ENCODE measurements at regions not wholly inside any gene's neighbourhood (a gene's known extent, or its start where the extent isn't known, plus 50 kb on each side); places are given as distances from the start of the nearest gene placed in this dataset.

DNA sequence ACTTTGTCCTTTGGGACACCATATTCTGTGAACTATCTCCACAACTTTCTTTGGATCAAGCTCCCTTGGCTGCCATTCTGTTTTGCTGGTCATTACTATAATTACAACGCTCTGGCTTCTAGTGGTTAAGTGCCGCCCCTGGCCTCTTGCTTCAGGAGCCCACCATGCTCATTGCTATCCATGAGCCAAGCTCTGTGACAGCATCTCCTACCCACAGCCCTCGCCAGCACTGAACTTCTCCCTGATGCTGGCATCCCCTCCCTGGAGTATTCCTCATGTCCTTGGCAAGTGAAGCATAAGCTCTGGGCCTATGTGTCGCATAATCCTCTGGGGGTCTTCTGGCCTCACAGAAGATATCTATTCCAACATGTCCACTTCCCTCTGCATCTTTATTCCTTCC, 60.6 kb upstream of the DHX40 start:
- H3K79me2 ChIP-seq (ENCODE audit: low read length): no peaks in the 10 kb centered on the region
- H4K20me1 ChIP-seq (ENCODE audit: insufficient read depth, low read length): no peaks in the 10 kb centered on the region
- no peaks in the 10 kb centered on the region for H3K4me1 ChIP-seq (ENCODE audit: low read length)
- no peaks in the 10 kb centered on the region for H3K9me3 ChIP-seq (replicated peaks; ENCODE audit: insufficient read depth, low read length)
- no peaks in the 10 kb centered on the region for H3F3A ChIP-seq (ENCODE audit: insufficient read depth, low read length)
- TF ChIP-seq EZH2phosphoT487 (IDR thresholded peaks at IDR 0.05; ENCODE audit: low read length) (no peak), CTCF (IDR thresholded peaks at IDR 0.05; ENCODE audit: low read length) (no peak), EZH2 (optimal IDR thresholded peaks at IDR 0.05; ENCODE audit: low read depth, low read length) (no peak)
- no peak for DNase-seq
- no peak overlapping the region for H3K4me3 ChIP-seq (ENCODE audit: low read length)
- H2AFZ ChIP-seq (ENCODE audit: low read length): no peak overlapping the region
- no peaks in the 10 kb centered on the region for H3K9me2 ChIP-seq (replicated peaks; ENCODE audit: insufficient read depth, low read length)
- H3K4me2 ChIP-seq (ENCODE audit: low read depth, low read length): no peak overlapping the region
- H3K9ac ChIP-seq (ENCODE audit: low read length): no peak overlapping the region
- no peaks in the 10 kb centered on the region for H3K36me3 ChIP-seq (replicated peaks; ENCODE audit: insufficient read depth, low read length)
- H3K27me3 ChIP-seq (replicated peaks; ENCODE audit: insufficient read depth, low read length): no peaks in the 10 kb centered on the region
- H3K27ac ChIP-seq (ENCODE audit: low read length): no peak overlapping the region

DNA sequence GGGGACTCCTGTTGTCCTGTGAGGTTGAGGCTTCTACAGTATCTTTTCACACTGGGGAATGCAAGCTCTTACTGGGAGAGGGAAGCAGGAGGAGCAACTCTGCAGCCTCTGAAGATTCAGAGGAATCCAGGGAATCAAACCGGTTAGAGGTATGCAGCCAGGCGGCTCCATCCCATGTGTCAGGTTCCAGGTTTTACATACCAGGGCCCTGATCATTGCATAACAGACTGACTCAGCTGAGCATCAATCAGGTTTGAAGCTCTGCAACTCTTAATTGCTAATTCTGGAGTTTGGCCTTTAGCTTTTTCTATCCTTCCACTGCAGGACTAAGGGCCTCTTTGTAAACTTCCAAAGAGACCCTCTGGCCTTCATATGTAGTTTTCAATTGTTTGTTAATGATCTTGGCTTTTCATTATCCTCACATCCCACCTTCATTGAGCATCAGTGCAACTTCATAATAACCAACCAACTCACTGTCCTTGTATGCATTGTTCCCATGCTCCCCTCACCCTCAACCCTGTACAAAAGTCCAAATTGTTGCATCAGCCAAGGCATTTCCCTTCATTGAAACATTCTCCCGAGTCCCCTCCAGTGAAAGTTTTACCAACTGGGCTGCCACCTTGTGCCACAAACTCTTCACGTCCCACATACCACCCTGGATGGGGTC, 59.7 kb upstream of the DHX40 start:
- H3K4me2 ChIP-seq (ENCODE audit: low read depth, low read length): no peak overlapping the region
- DNase-seq: no peak
- H2AFZ ChIP-seq (ENCODE audit: low read length): no peak overlapping the region
- no peaks in the 10 kb centered on the region for H3K9me3 ChIP-seq (replicated peaks; ENCODE audit: insufficient read depth, low read length)
- no peak for TF ChIP-seq EZH2phosphoT487 (IDR thresholded peaks at IDR 0.05; ENCODE audit: low read length)
- no peak for TF ChIP-seq EZH2 (optimal IDR thresholded peaks at IDR 0.05; ENCODE audit: low read depth, low read length)
- TF ChIP-seq CTCF (IDR thresholded peaks at IDR 0.05; ENCODE audit: low read length): no peak
- H3K9ac ChIP-seq (ENCODE audit: low read length): no peak overlapping the region
- no peaks in the 10 kb centered on the region for H4K20me1 ChIP-seq (ENCODE audit: insufficient read depth, low read length)
- no peaks in the 10 kb centered on the region for H3F3A ChIP-seq (ENCODE audit: insufficient read depth, low read length)
- H3K4me1 ChIP-seq (ENCODE audit: low read length): no peaks in the 10 kb centered on the region
- H3K9me2 ChIP-seq (replicated peaks; ENCODE audit: insufficient read depth, low read length): no peaks in the 10 kb centered on the region
- H3K27me3 ChIP-seq (replicated peaks; ENCODE audit: insufficient read depth, low read length): no peaks in the 10 kb centered on the region
- no peaks in the 10 kb centered on the region for H3K79me2 ChIP-seq (ENCODE audit: low read length)
- no peak overlapping the region for H3K27ac ChIP-seq (ENCODE audit: low read length)
- H3K4me3 ChIP-seq (ENCODE audit: low read length): no peak overlapping the region
- H3K36me3 ChIP-seq (replicated peaks; ENCODE audit: insufficient read depth, low read length): no peaks in the 10 kb centered on the region

DNA sequence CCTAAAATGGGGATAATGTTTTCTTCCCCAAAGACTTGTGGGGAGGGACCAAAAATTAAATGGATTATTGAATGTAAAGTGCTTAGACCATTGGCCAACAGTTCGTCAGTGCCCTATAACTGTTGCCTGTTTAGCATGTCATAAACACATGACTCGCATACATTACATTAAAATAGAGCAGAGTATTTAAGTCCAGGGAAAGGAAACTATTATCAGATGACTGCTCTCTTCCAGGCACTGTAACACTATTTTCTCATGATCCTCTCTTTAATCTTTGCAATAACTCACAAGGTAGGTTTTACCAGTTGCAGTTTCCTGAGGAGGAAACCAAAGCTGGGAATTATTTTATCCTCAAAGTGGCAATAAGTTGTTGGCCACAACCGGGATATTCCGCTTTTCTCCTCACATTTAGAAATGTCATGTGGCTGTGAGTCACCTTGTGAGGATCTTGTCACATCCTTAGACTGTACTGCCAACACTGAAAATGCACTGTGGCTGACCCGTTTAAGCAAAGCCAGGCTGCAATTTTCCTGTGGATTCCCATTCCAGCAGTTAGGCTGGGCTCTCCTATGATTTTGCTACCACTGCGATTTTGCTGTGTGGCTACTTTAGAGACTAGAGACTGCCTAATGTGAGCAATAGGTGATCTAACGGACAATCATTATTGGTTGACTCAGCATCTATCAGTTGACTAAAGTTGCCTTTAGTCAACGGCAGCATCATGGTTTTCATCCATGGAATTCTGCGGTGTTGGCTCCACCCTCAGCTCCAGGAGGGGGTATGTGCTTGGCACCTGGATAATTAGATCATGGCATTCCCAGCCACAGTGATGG, 58.3 kb upstream of the DHX40 start:
- Histone ChIP-seq H3K4me3 (ENCODE audit: low read length) (no peak overlapping the region), H3K4me1 (ENCODE audit: low read length) (no peaks in the 10 kb centered on the region), H3K36me3 (replicated peaks; ENCODE audit: insufficient read depth, low read length) (no peaks in the 10 kb centered on the region), H3K9me2 (replicated peaks; ENCODE audit: insufficient read depth, low read length) (no peaks in the 10 kb centered on the region), H3K27ac (ENCODE audit: low read length) (no peak overlapping the region), H3F3A (ENCODE audit: insufficient read depth, low read length) (no peaks in the 10 kb centered on the region), H3K4me2 (ENCODE audit: low read depth, low read length) (no peak overlapping the region), H3K9me3 (replicated peaks; ENCODE audit: insufficient read depth, low read length) (no peaks in the 10 kb centered on the region), H4K20me1 (ENCODE audit: insufficient read depth, low read length) (no peaks in the 10 kb centered on the region), H3K27me3 (replicated peaks; ENCODE audit: insufficient read depth, low read length) (no peaks in the 10 kb centered on the region), H3K79me2 (ENCODE audit: low read length) (no peaks in the 10 kb centered on the region), H3K9ac (ENCODE audit: low read length) (no peak overlapping the region), H2AFZ (ENCODE audit: low read length) (no peak overlapping the region)
- TF ChIP-seq EZH2 (optimal IDR thresholded peaks at IDR 0.05; ENCODE audit: low read depth, low read length): no peak
- no peak for TF ChIP-seq CTCF (IDR thresholded peaks at IDR 0.05; ENCODE audit: low read length)
- TF ChIP-seq EZH2phosphoT487 (IDR thresholded peaks at IDR 0.05; ENCODE audit: low read length): no peak
- DNase-seq: no peak

Data from MM.1S (cell line).